GM20000 (cell line): ENCODE measurements at regions not wholly inside any gene's neighbourhood (a gene's known extent, or its start where the extent isn't known, plus 50 kb on each side); places are given as distances from the start of the nearest gene placed in this dataset.

ENCODE experiments used
- DNase-seq: peaks from one replicate; pipeline ENCODE4 v3.0.0; 2012; ENCODE audit warnings: low spot score
- CTCF ChIP-seq: IDR thresholded peaks from 2 replicates; pipeline ENCODE4 v1.5.1; 2012; ENCODE audit warnings: mild to moderate bottlenecking, control low read depth; ENCODE audit errors: extremely low read depth, missing control alignments

DNA sequence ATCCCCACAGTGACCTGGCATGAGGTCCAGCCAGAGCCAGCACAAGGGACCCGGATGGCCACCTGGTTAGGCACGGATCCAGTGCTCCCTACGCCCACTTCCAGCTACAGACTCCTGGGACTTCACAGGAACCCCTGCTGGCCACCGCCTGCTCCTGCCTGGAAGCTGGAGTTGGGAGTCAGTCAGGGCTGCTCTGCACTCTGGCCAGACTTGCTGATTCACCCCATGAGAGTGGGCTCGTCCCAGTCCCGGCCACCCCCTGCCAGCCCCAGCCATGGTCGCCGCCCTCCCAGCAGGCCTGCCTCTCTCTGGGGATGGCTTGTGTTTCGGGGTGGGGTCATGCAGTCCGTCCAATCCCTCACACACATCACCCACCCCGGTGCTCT is 125.8 kb downstream of the DLL1 start:
- no peak for DNase-seq
- no peak for TF ChIP-seq CTCF

- no peak for TF ChIP-seq CTCF
- DNase-seq, result no peak
Measured at GRCh38 chr6:170164271-170164900, 126.5 kb downstream of the DLL1 start.

- DNase-seq, result no peak
- TF ChIP-seq CTCF, result no peak
Measured at GRCh38 chr6:170163405-170164170, 127.3 kb downstream of the DLL1 start.

DNA sequence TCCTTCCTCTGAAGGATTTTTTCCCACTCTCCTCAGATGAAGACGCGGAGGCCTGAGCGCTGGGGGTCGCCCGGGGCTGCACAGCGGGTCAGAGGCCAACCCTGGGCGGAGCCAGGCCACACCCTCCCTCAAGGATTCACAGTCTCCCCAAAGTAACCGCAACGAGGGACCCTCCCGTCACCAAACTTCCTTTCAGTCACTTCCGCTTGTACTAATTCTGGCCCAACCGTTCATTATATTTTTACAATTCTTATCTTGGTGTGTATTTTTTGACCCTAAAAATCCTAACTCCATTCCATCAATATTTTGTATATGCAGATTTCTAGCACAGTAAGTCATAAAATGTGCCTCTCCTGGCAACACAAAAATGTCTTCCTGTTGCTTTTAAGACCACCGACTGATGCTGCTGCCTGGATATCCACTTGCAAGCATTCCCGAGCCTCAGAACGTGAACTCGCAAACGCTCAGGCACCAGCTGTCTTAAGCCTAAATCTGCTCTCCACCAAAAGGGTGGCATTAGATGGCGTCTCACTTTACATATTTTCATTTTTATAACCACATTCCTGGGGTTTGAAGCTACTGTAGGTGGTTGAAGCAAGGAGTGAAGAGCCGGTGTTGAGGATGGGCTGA is 128.0 kb downstream of the DLL1 start:
- DNase-seq, result no peak
- no peak for TF ChIP-seq CTCF

- DNase-seq, result peak; percentile 10
- TF ChIP-seq CTCF, result no peak
Measured at GRCh38 chr6:170162011-170162774, 128.7 kb downstream of the DLL1 start.

GRCh38 chr6:170160628-170161611 is 130.0 kb downstream of the DLL1 start:
- peak; percentile 18 for DNase-seq
- no peak for TF ChIP-seq CTCF
